HG03432 (cell line): ENCODE measurements at regions not wholly inside any gene's neighbourhood (a gene's known extent, or its start where the extent isn't known, plus 50 kb on each side); places are given as distances from the start of the nearest gene placed in this dataset.

Source experiments
- ATAC-seq: cut with Tn5 transposase; IDR thresholded peaks from one replicate; pipeline ENCODE4 v1.9.1; 2021; ENCODE audit warnings: mild to moderate bottlenecking, moderate library complexity; ENCODE audit not compliant: unreplicated experiment

GRCh38 chr13:75231235-75231634 is 250.7 kb downstream of the TBC1D4 start:
- no peak for ATAC-seq

- ATAC-seq = no peak
Measured at GRCh38 chr13:75226733-75227435, 255.1 kb downstream of the TBC1D4 start.

GRCh38 chr13:75226092-75226491 is 255.9 kb downstream of the TBC1D4 start:
- ATAC-seq = no peak

GRCh38 chr13:75225288-75226032 is 256.5 kb downstream of the TBC1D4 start:
- ATAC-seq = no peak

GRCh38 chr13:75224053-75224742 is 257.8 kb downstream of the TBC1D4 start:
- no peak for ATAC-seq

GRCh38 chr13:75222031-75222430 is 259.9 kb downstream of the TBC1D4 start:
- no peak for ATAC-seq

GRCh38 chr13:75220861-75221260 is 261.1 kb downstream of the TBC1D4 start:
- ATAC-seq = no peak

- ATAC-seq = no peak
Measured at GRCh38 chr13:75220238-75220542, 261.8 kb downstream of the TBC1D4 start.

GRCh38 chr13:75219479-75220237 is 262.3 kb downstream of the TBC1D4 start:
- ATAC-seq = peak; percentile 98

GRCh38 chr13:75217949-75218348 is 264.0 kb downstream of the TBC1D4 start:
- peak; percentile 31 for ATAC-seq

GRCh38 chr13:75216038-75216437 is 265.9 kb downstream of the TBC1D4 start:
- ATAC-seq = no peak

GRCh38 chr13:75214846-75215245 is 267.1 kb downstream of the TBC1D4 start:
- no peak for ATAC-seq

- ATAC-seq = no peak
Measured at GRCh38 chr13:75202981-75203380, 279.0 kb downstream of the TBC1D4 start.

GRCh38 chr13:75197803-75198202 is 284.2 kb downstream of the TBC1D4 start:
- no peak for ATAC-seq

- ATAC-seq = no peak
Measured at GRCh38 chr13:75196147-75196837, 285.7 kb downstream of the TBC1D4 start.

GRCh38 chr13:75195495-75196146 is 286.3 kb downstream of the TBC1D4 start:
- ATAC-seq = no peak

- ATAC-seq = no peak
Measured at GRCh38 chr13:75194717-75195462, 287.1 kb downstream of the TBC1D4 start.

GRCh38 chr13:75186379-75186778 is 295.6 kb downstream of the TBC1D4 start:
- no peak for ATAC-seq

GRCh38 chr13:75181906-75182305 is 300.1 kb downstream of the TBC1D4 start:
- ATAC-seq = no peak
